ENCODE measurements at regions not wholly inside any gene's neighbourhood (a gene's known extent, or its start where the extent isn't known, plus 50 kb on each side); places are given as distances from the start of the nearest gene placed in this dataset.

- no peaks in the 10 kb centered on the region for H3K36me3 ChIP-seq
- no peak for DNase-seq (ENCODE audit: low read depth in 1 of 2, low spot score in 1 of 2)
- H3K27me3 ChIP-seq: peaks cover 6% of the 10 kb centered on the region
- H3K27ac ChIP-seq: no peak overlapping the region
- TF ChIP-seq CTCF (IDR thresholded peaks at IDR 0.05; ENCODE audit: low read depth, low read length): no peak
- H3K4me3 ChIP-seq: no peak overlapping the region
- no peaks in the 10 kb centered on the region for H3K9me3 ChIP-seq (ENCODE audit: low read depth)
- peaks cover 3% of the 10 kb centered on the region for H3K4me1 ChIP-seq (ENCODE audit: low read depth)
Measured at GRCh38 chr9:87310827-87311523, 186.7 kb upstream of the DAPK1 start.

GRCh38 chr9:87319656-87320055, 178.0 kb upstream of the DAPK1 start:
- H3K27ac ChIP-seq: no peak overlapping the region
- no peaks in the 10 kb centered on the region for H3K9me3 ChIP-seq (ENCODE audit: low read depth)
- no peaks in the 10 kb centered on the region for H3K36me3 ChIP-seq
- H3K4me1 ChIP-seq (ENCODE audit: low read depth): no peaks in the 10 kb centered on the region
- TF ChIP-seq CTCF (IDR thresholded peaks at IDR 0.05; ENCODE audit: low read depth, low read length): no peak
- H3K4me3 ChIP-seq: no peak overlapping the region
- H3K27me3 ChIP-seq: no peaks in the 10 kb centered on the region
- DNase-seq (ENCODE audit: low read depth in 1 of 2, low spot score in 1 of 2): no peak

- no peak overlapping the region for H3K4me3 ChIP-seq
- no peaks in the 10 kb centered on the region for H3K4me1 ChIP-seq (ENCODE audit: low read depth)
- DNase-seq (ENCODE audit: low read depth in 1 of 2, low spot score in 1 of 2): no peak
- no peak overlapping the region for H3K27ac ChIP-seq
- no peaks in the 10 kb centered on the region for H3K9me3 ChIP-seq (ENCODE audit: low read depth)
- no peaks in the 10 kb centered on the region for H3K36me3 ChIP-seq
- H3K27me3 ChIP-seq: no peaks in the 10 kb centered on the region
- no peak for TF ChIP-seq CTCF (IDR thresholded peaks at IDR 0.05; ENCODE audit: low read depth, low read length)
Measured at GRCh38 chr9:87320146-87320884, 177.4 kb upstream of the DAPK1 start.

- peaks cover 9% of the 10 kb centered on the region for H3K27me3 ChIP-seq
- H3K36me3 ChIP-seq: no peaks in the 10 kb centered on the region
- peak in 1 of 2 donors; percentile 46 for DNase-seq (ENCODE audit: low read depth in 1 of 2, low spot score in 1 of 2)
- H3K9me3 ChIP-seq (ENCODE audit: low read depth): no peaks in the 10 kb centered on the region
- H3K4me3 ChIP-seq: no peak overlapping the region
- no peak for TF ChIP-seq CTCF (IDR thresholded peaks at IDR 0.05; ENCODE audit: low read depth, low read length)
- no peaks in the 10 kb centered on the region for H3K4me1 ChIP-seq (ENCODE audit: low read depth)
- no peak overlapping the region for H3K27ac ChIP-seq
Measured at GRCh38 chr9:87322840-87323635, 174.6 kb upstream of the DAPK1 start.

GRCh38 chr9:87323928-87324327, 173.7 kb upstream of the DAPK1 start:
- Histone ChIP-seq H3K36me3 (no peaks in the 10 kb centered on the region), H3K4me1 (ENCODE audit: low read depth) (no peaks in the 10 kb centered on the region), H3K27ac (no peak overlapping the region), H3K27me3 (peaks cover 9% of the 10 kb centered on the region), H3K9me3 (ENCODE audit: low read depth) (no peaks in the 10 kb centered on the region), H3K4me3 (no peak overlapping the region)
- no peak for TF ChIP-seq CTCF (IDR thresholded peaks at IDR 0.05; ENCODE audit: low read depth, low read length)
- DNase-seq (ENCODE audit: low read depth in 1 of 2, low spot score in 1 of 2): no peak

All from cardiac muscle cell (in vitro differentiated cells and primary cell).